ENCODE measurements at regions not wholly inside any gene's neighbourhood (a gene's known extent, or its start where the extent isn't known, plus 50 kb on each side); places are given as distances from the start of the nearest gene placed in this dataset.

DNA sequence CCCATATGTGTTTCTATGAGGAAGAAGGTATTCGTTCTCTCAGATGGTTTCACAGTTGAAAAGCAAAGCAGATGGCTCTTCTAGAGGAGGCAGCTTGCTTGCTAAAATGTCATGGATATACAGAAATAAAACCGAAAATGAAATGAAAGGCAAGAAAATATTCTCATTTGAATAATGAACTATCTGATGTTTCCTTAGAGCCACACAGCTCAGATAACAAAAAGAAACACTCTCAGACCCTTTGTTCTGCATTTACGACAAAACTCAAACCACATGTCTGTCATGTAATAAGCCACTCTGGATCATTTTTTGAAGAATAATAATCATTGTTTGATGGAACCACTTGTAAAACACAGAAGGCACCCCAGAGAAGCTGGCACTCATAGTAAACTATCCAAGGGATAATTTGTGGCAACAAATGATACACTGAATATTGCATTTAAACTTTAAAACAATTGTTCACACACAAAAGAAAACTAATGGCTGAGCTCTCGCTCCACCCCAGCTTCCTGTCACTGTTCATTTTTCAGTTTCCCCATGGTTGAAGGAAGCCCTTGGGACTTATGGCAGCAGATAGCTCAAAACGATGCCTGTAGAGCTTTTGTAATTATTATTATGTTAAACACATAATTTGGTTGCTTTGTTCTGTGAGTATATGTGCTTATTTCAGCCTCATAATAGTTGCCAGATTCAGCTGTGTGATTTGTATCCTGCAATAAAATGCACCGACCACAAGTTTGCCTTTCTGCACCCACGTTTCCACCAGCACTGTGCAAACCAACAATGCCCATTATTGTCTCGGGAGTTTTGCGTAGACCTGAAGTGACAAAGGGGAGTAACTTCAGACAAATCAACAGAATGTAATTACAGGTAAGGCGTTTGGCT lies 256.0 kb downstream of the TMEM167A start:
- H3K27me3 Mint-ChIP-seq (ENCODE audit: low read depth), result no peaks in the 10 kb centered on the region
- peaks cover 4% of the 10 kb centered on the region; the same call in 1 of the 2 replicates for H3K36me3 Mint-ChIP-seq
- no peak overlapping the region for H3K4me3 Mint-ChIP-seq
- ChIA-PET POLR2A (no interaction called here), CTCF (interaction anchor here (1.0 kb wide), 1 partner anchor 13 kb away, joined by 3 read pairs; no protein-coding TSS in a partner anchor)
- TF ChIP-seq, protein P1, sequence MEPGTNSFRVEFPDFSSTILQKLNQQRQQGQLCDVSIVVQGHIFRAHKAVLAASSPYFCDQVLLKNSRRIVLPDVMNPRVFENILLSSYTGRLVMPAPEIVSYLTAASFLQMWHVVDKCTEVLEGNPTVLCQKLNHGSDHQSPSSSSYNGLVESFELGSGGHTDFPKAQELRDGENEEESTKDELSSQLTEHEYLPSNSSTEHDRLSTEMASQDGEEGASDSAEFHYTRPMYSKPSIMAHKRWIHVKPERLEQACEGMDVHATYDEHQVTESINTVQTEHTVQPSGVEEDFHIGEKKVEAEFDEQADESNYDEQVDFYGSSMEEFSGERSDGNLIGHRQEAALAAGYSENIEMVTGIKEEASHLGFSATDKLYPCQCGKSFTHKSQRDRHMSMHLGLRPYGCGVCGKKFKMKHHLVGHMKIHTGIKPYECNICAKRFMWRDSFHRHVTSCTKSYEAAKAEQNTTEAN (CRISPR knock-in tag; IDR thresholded peaks at IDR 0.05), result no peak
- no peak for TF ChIP-seq RELA (CRISPR knock-in tag; IDR thresholded peaks at IDR 0.05; ENCODE audit: borderline replicate concordance)
- TF ChIP-seq, protein P2, sequence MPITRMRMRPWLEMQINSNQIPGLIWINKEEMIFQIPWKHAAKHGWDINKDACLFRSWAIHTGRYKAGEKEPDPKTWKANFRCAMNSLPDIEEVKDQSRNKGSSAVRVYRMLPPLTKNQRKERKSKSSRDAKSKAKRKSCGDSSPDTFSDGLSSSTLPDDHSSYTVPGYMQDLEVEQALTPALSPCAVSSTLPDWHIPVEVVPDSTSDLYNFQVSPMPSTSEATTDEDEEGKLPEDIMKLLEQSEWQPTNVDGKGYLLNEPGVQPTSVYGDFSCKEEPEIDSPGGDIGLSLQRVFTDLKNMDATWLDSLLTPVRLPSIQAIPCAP (CRISPR knock-in tag; IDR thresholded peaks at IDR 0.05), result no peak
- H3K4me1 Mint-ChIP-seq, result peaks cover 18% of the 10 kb centered on the region
- no peak overlapping the region for H3K27ac Mint-ChIP-seq
- peaks cover 4% of the 10 kb centered on the region for H3K9me3 Mint-ChIP-seq
- ATAC-seq (no peak), DNase-seq (ENCODE audit: low spot score) (no peak)

DNA sequence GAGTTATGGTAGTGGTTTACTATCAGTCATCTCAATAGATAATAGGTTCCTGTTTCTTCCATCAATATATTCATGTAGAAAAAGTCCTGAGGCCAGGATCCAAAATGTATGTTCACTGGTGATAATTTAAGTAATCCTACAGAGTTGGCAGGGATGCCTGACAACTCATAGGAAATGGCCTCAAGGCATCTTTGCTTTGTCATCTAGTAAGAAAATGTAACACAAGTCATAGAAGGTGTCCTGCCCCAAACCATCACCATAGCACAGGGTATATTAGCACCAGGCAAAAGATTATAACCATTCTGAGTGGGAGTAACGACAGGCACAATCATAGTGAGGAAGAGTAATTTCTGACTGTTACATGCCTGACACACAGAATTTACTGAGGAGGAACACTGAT lies 257.0 kb downstream of the TMEM167A start:
- ATAC-seq (no peak), DNase-seq (ENCODE audit: low spot score) (no peak)
- Mint-ChIP-seq H3K27me3 (ENCODE audit: low read depth) (no peaks in the 10 kb centered on the region), H3K4me1 (peaks cover 26% of the 10 kb centered on the region), H3K4me3 (no peak overlapping the region), H3K9me3 (peaks cover 4% of the 10 kb centered on the region), H3K27ac (no peak overlapping the region), H3K36me3 (peaks cover 4% of the 10 kb centered on the region; the same call in 1 of the 2 replicates)
- TF ChIP-seq, protein P3, sequence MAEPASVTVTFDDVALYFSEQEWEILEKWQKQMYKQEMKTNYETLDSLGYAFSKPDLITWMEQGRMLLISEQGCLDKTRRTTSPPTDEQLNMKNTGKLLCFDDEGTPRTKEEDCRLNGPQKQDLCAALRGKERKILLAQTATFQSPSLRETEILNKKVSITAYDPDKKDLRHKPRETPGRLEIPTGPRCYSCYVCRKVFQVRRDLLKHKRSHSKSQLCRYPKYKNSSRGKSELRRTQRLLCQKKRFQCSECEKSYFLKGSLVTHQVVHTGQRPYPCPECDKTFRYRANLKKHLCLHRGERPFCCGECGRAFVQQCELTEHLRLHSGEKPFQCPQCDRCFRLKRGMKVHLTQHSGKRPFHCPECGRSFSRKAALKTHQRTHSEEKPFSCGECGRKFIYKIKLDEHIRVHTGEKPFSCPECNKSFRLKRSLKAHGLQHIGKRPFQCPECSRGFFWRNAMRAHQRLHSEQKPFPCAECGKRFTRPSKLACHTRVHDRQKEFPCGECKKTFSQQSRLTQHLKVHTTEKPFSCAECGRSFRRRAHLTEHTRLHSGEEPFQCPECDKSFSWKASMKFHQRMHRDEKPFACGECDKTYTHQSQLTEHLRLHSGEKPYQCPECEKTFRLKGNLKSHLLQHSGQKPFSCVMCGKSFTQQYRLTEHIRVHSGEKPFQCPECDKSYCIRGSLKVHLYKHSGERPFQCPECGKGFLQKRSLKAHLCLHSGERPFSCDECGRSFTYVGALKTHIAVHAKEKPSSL (CRISPR knock-in tag; conservative IDR thresholded peaks at IDR 0.05), result no peak
- POLR2A ChIA-PET, result no interaction called here
- CTCF ChIA-PET, result no interaction called here

DNA sequence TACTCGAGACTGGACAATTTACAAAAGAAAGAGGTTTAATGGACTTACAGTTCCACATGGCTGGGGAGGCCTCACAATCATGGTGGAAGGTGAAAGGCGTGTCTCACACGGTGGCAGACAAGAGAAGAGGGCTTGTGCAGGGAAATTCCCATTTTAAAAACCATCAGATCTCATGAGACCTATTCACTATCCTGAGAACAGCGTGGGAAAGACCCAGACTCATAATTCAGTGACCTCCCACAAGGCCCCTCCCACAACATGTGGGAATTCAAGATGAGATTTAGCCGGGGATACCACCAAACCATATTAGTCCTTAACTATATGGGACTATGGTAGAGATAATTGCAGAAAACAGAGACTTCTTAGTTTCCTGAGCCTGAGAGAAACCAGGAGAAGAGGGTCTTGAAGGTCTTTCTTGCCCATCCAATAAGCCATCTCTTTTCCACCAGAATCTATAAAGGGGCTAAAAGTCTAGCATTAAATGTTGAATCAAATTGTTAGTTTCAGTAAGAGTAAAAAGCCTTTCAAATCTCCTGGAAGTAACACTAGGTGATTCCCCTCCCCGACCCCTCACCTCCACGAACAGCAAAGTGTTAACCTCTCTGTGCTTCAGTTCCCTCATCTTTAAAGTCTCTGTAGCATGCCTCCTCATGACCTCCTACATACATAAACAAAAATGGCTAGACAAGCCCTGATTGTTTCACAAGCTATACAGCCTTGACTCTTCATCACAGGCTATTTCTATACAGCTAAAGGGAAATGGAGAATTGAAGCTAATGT lies 259.1 kb downstream of the TMEM167A start:
- ChIA-PET POLR2A (no interaction called here), CTCF (no interaction called here)
- H3K4me1 Mint-ChIP-seq, result peaks cover 43% of the 10 kb centered on the region
- H3K27me3 Mint-ChIP-seq (ENCODE audit: low read depth), result no peaks in the 10 kb centered on the region
- peaks cover 4% of the 10 kb centered on the region for H3K9me3 Mint-ChIP-seq
- no peak overlapping the region for H3K4me3 Mint-ChIP-seq
- no peak overlapping the region for H3K27ac Mint-ChIP-seq
- no peak for ATAC-seq
- H3K36me3 Mint-ChIP-seq, result peaks cover 4% of the 10 kb centered on the region; the same call in 1 of the 2 replicates
- TF ChIP-seq, protein P4, sequence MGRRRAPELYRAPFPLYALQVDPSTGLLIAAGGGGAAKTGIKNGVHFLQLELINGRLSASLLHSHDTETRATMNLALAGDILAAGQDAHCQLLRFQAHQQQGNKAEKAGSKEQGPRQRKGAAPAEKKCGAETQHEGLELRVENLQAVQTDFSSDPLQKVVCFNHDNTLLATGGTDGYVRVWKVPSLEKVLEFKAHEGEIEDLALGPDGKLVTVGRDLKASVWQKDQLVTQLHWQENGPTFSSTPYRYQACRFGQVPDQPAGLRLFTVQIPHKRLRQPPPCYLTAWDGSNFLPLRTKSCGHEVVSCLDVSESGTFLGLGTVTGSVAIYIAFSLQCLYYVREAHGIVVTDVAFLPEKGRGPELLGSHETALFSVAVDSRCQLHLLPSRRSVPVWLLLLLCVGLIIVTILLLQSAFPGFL (CRISPR knock-in tag; IDR thresholded peaks at IDR 0.05; ENCODE audit: borderline replicate concordance), result no peak
- TF ChIP-seq EMX1 (CRISPR knock-in tag; IDR thresholded peaks at IDR 0.05), result no peak
- TF ChIP-seq HMGA2 (CRISPR knock-in tag; IDR thresholded peaks at IDR 0.05), result no peak
- TF ChIP-seq IRF2 (CRISPR knock-in tag; IDR thresholded peaks at IDR 0.05; ENCODE audit: borderline replicate concordance, low read depth), result no peak
- TF ChIP-seq, protein P5, sequence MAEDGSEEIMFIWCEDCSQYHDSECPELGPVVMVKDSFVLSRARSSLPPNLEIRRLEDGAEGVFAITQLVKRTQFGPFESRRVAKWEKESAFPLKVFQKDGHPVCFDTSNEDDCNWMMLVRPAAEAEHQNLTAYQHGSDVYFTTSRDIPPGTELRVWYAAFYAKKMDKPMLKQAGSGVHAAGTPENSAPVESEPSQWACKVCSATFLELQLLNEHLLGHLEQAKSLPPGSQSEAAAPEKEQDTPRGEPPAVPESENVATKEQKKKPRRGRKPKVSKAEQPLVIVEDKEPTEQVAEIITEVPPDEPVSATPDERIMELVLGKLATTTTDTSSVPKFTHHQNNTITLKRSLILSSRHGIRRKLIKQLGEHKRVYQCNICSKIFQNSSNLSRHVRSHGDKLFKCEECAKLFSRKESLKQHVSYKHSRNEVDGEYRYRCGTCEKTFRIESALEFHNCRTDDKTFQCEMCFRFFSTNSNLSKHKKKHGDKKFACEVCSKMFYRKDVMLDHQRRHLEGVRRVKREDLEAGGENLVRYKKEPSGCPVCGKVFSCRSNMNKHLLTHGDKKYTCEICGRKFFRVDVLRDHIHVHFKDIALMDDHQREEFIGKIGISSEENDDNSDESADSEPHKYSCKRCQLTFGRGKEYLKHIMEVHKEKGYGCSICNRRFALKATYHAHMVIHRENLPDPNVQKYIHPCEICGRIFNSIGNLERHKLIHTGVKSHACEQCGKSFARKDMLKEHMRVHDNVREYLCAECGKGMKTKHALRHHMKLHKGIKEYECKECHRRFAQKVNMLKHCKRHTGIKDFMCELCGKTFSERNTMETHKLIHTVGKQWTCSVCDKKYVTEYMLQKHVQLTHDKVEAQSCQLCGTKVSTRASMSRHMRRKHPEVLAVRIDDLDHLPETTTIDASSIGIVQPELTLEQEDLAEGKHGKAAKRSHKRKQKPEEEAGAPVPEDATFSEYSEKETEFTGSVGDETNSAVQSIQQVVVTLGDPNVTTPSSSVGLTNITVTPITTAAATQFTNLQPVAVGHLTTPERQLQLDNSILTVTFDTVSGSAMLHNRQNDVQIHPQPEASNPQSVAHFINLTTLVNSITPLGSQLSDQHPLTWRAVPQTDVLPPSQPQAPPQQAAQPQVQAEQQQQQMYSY (CRISPR knock-in tag; IDR thresholded peaks at IDR 0.05), result no peak
- TF ChIP-seq, protein P2 (CRISPR knock-in tag; IDR thresholded peaks at IDR 0.05), result no peak
- TF ChIP-seq, protein P6, sequence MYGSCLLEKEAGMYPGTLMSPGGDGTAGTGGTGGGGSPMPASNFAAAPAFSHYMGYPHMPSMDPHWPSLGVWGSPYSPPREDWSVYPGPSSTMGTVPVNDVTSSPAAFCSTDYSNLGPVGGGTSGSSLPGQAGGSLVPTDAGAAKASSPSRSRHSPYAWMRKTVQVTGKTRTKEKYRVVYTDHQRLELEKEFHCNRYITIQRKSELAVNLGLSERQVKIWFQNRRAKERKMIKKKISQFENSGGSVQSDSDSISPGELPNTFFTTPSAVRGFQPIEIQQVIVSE (CRISPR knock-in tag; IDR thresholded peaks at IDR 0.05; ENCODE audit: borderline replicate concordance), result no peak
- TF ChIP-seq ZNF219 (CRISPR knock-in tag; IDR thresholded peaks at IDR 0.05; ENCODE audit: borderline replicate concordance), result no peak
- no peak for TF ChIP-seq NR1H2 (CRISPR knock-in tag; IDR thresholded peaks at IDR 0.05)
- no peak for TF ChIP-seq SMAD3 (CRISPR knock-in tag; IDR thresholded peaks at IDR 0.05; ENCODE audit: borderline replicate concordance)
- TF ChIP-seq GABPB1 (CRISPR knock-in tag; IDR thresholded peaks at IDR 0.05), result no peak
- TF ChIP-seq, protein P7, sequence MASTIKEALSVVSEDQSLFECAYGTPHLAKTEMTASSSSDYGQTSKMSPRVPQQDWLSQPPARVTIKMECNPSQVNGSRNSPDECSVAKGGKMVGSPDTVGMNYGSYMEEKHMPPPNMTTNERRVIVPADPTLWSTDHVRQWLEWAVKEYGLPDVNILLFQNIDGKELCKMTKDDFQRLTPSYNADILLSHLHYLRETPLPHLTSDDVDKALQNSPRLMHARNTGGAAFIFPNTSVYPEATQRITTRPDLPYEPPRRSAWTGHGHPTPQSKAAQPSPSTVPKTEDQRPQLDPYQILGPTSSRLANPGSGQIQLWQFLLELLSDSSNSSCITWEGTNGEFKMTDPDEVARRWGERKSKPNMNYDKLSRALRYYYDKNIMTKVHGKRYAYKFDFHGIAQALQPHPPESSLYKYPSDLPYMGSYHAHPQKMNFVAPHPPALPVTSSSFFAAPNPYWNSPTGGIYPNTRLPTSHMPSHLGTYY (CRISPR knock-in tag; IDR thresholded peaks at IDR 0.05), result no peak
- no peak for DNase-seq (ENCODE audit: low spot score)
